B cell (primary cell): ENCODE measurements at regions not wholly inside any gene's neighbourhood (a gene's known extent, or its start where the extent isn't known, plus 50 kb on each side); places are given as distances from the start of the nearest gene placed in this dataset.

Experiments used
- ATAC-seq: fragments of 200-7000 bp; cut with Tn5 transposase; one replicate; pipeline ENCODE4 v1.10.0; 2021; ENCODE audit warnings: low read depth, mild to moderate bottlenecking, moderate number of reproducible peaks, moderate library complexity
- CTCF ChIA-PET: fragments of 350-600 bp; sonication (Branson Sonifier 250); formaldehyde crosslinking; loops from one replicate; lab custom pipeline; 2021; ENCODE audit warnings: antibody characterized with exemption, inconsistent platforms; lab: Charles Lee
- POLR2A ChIA-PET: fragments of 350-600 bp; sonication (Branson Sonifier 250); formaldehyde crosslinking; loops from one replicate; lab custom pipeline; 2021; ENCODE audit warnings: antibody characterized with exemption; lab: Charles Lee
- DNase-seq: peaks from one replicate; pipeline ENCODE4 v3.0.0; 2013
- H2AFZ ChIP-seq: 2 replicates; pipeline ENCODE4 v1.6.1; 2012; ENCODE audit warnings: mild to moderate bottlenecking, low read depth, low read length; ENCODE audit not compliant: insufficient read depth, poor library complexity, severe bottlenecking
- H3K27ac ChIP-seq, 2 donors: 1 replicate in 1 of 2; 2 replicates in 1 of 2; pipeline ENCODE4 v1.5.1; 2012 to 2013; ENCODE audit warnings: low read length in 2 of 2, mild to moderate bottlenecking in 2 of 2, moderate library complexity in 1 of 2
- H3K27me3 ChIP-seq, 4 experiments: fragments of 200-600 bp in 1 of 4; sonication (generic) in 1 of 4; replicated peaks in 1 of 4; 1 replicate in 2 of 4; 2 replicates in 2 of 4; pipeline versions ENCODE4 v1.6.1 to v1.7.0; 2013 to 2016; ENCODE audit warnings: low read length in 3 of 4, mild to moderate bottlenecking in 2 of 4, mixed read lengths in 1 of 4, moderate library complexity in 1 of 4; ENCODE audit not compliant: insufficient read depth in 4 of 4, control insufficient read depth in 3 of 4; ENCODE audit errors: control extremely low read depth in 1 of 4
- H3K36me3 ChIP-seq, 2 experiments: replicated peaks in 1 of 2; 1 replicate in 1 of 2; 2 replicates in 1 of 2; pipeline versions ENCODE4 v1.6.1 to v1.7.1; 2013; ENCODE audit warnings: low read length in 1 of 2; ENCODE audit not compliant: insufficient read depth in 2 of 2, control insufficient read depth in 1 of 2; ENCODE audit errors: control extremely low read depth in 1 of 2, extremely low read depth in 1 of 2
- H3K4me1 ChIP-seq, 2 donors: fragments of 200-600 bp in 1 of 2; sonication (generic) in 1 of 2; 1 replicate in 1 of 2; 2 replicates in 1 of 2; pipeline versions ENCODE4 v1.5.1 to v1.6.1; 2013 to 2017; ENCODE audit warnings: low read length in 2 of 2; ENCODE audit not compliant: control insufficient read depth in 2 of 2, insufficient read depth in 2 of 2
- H3K4me2 ChIP-seq: replicated peaks from 2 replicates; pipeline ENCODE3; 2012; ENCODE audit warnings: mild to moderate bottlenecking, low read depth, low read length; ENCODE audit not compliant: poor library complexity, severe bottlenecking
- H3K4me3 ChIP-seq, 5 experiments: fragments of 200-600 bp in 1 of 5; sonication (generic) in 1 of 5; 1 replicate in 3 of 5; 2 replicates in 2 of 5; pipeline versions ENCODE4 v1.5.1 to v1.7.0; 2011 to 2016; ENCODE audit warnings: low read length in 4 of 5, mild to moderate bottlenecking in 4 of 5, low read depth in 2 of 5, control low read depth in 1 of 5, moderate library complexity in 1 of 5; ENCODE audit not compliant: insufficient read depth in 1 of 5; ENCODE audit errors: control extremely low read depth in 1 of 5, extremely low read depth in 1 of 5
- H3K79me2 ChIP-seq: fragments of 200-600 bp; sonication (generic); one replicate; pipeline ENCODE4 v1.6.0; 2016; ENCODE audit warnings: low read length; ENCODE audit not compliant: control insufficient read depth, insufficient read depth
- H3K9ac ChIP-seq: fragments of 200-600 bp; sonication (generic); 2 replicates; pipeline ENCODE4 v1.6.1; 2017; ENCODE audit warnings: mild to moderate bottlenecking, low read length, moderate library complexity
- H3K9me3 ChIP-seq, 3 donors: one replicate each; pipeline versions ENCODE4 v1.6.1 to v1.7.1; 2013; ENCODE audit warnings: low read length in 2 of 3; ENCODE audit not compliant: control insufficient read depth in 2 of 3, insufficient read depth in 1 of 3; ENCODE audit errors: control extremely low read depth in 1 of 3
- H4K20me1 ChIP-seq: 2 replicates; pipeline ENCODE4 v1.6.0; 2012; ENCODE audit warnings: mild to moderate bottlenecking, low read length; ENCODE audit not compliant: insufficient read depth, control insufficient read depth, poor library complexity, severe bottlenecking
- H3K27ac Mint-ChIP-seq: one replicate; pipeline ENCODE4 v1.8.0; 2021; ENCODE audit warnings: mixed read lengths
- H3K27me3 Mint-ChIP-seq: one replicate; pipeline ENCODE4 v1.8.0; 2021; ENCODE audit warnings: mixed read lengths
- H3K4me1 Mint-ChIP-seq: one replicate; pipeline ENCODE4 v1.8.0; 2021; ENCODE audit warnings: mixed read lengths
- H3K4me3 Mint-ChIP-seq: one replicate; pipeline ENCODE4 v1.8.0; 2021; ENCODE audit warnings: mixed read lengths
- H3K9me3 Mint-ChIP-seq: one replicate; pipeline ENCODE4 v1.8.0; 2022; ENCODE audit warnings: mixed read lengths; ENCODE audit not compliant: insufficient read depth
- EZH2 ChIP-seq: IDR thresholded peaks from 2 replicates; pipeline ENCODE4 v1.6.1; 2012; ENCODE audit warnings: borderline replicate concordance, low read depth, mild to moderate bottlenecking, moderate library complexity, low read length; ENCODE audit not compliant: insufficient read depth, poor library complexity, severe bottlenecking
- WGBS: methylation state at CpG from one replicate; pipeline ENCODE4 v1.1.5; 2013; ENCODE audit warnings: missing lambda C conversion rate; ENCODE audit not compliant: insufficient coverage; 5-methylcytosine and 5-hydroxymethylcytosine counted together
- intact Hi-C: fragments of 100-400 bp; cut with micrococcal nuclease; formaldehyde crosslinking; loops from one replicate; pipeline ENCODE4 v1.10.0; 2022
- TF ChIP-seq, protein P1 (sequence below): fragments of 200-600 bp; IDR thresholded peaks from one replicate; pipeline ENCODE4 v1.8.0; 2022; ENCODE audit warnings: antibody characterized with exemption, mild to moderate bottlenecking

DNA sequence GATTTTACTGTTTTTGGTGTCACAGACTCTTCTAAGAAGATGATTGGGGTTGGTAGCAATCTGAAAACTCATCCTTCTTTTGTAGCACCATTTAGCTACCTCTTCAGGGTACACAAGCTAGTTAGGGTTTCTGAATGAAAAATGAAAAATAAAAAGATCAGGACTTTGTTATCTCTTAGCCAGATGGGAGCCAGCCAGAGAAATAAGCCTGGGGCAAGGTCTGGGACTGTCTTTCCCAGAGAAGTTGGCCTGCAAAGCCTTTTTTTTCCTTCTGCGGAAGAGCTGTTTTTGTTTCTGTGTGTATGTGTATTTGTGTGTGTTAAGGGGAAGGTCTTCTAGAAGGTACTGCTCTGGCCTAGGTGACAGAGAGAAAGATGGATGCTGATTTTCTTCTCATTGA, 150.7 kb upstream of the AGTR1 start:
- Mint-ChIP-seq H3K27me3 (no peaks in the 10 kb centered on the region), H3K4me3 (no peak overlapping the region), H3K9me3 (no peaks in the 10 kb centered on the region), H3K27ac (no peak overlapping the region), H3K4me1 (no peaks in the 10 kb centered on the region)
- DNase-seq: no peak
- TF ChIP-seq EZH2: no peak
- TF ChIP-seq, protein P1, sequence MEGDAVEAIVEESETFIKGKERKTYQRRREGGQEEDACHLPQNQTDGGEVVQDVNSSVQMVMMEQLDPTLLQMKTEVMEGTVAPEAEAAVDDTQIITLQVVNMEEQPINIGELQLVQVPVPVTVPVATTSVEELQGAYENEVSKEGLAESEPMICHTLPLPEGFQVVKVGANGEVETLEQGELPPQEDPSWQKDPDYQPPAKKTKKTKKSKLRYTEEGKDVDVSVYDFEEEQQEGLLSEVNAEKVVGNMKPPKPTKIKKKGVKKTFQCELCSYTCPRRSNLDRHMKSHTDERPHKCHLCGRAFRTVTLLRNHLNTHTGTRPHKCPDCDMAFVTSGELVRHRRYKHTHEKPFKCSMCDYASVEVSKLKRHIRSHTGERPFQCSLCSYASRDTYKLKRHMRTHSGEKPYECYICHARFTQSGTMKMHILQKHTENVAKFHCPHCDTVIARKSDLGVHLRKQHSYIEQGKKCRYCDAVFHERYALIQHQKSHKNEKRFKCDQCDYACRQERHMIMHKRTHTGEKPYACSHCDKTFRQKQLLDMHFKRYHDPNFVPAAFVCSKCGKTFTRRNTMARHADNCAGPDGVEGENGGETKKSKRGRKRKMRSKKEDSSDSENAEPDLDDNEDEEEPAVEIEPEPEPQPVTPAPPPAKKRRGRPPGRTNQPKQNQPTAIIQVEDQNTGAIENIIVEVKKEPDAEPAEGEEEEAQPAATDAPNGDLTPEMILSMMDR: no peak
- Histone ChIP-seq H3K27me3 (no peaks in the 10 kb centered on the region), H3K27ac (no peak overlapping the region), H3K9me3 (no peaks in the 10 kb centered on the region), H3K79me2 (no peaks in the 10 kb centered on the region), H3K9ac (no peak overlapping the region), H3K4me1 (no peaks in the 10 kb centered on the region), H3K4me3 (no peak overlapping the region), H3K36me3 (no peaks in the 10 kb centered on the region), H4K20me1 (no peaks in the 10 kb centered on the region), H2AFZ (no peak overlapping the region), H3K4me2 (no peak overlapping the region)
- POLR2A ChIA-PET: no interaction called here
- WGBS: no CpG with 5 or more reads among the region's 1 CpG
- intact Hi-C loops: no loop called here
- ATAC-seq: no peak
- CTCF ChIA-PET: no interaction called here

DNA sequence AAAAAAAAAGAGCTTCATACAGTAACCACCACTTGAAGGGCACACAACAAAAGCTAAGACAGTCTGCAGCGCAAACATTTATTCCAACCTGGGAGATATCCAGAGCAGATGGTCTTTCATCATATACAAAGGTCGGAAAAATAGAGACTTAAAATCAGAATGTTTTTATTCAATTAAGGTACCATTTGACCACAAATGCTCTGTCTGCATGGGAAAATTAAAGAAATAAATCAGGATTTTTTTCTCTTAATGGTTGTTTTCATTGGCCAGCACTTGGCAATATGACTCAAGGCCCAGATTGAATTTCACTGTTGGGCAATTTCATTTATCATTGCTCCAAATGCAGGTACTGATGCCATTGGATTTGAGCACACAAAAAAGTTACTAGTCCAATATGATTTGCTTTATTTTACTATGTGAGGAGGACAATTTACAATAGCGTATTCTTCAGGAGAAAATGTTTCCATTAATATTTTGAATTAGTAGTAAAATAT, 145.9 kb upstream of the AGTR1 start:
- Mint-ChIP-seq H3K27me3 (no peaks in the 10 kb centered on the region), H3K27ac (no peak overlapping the region), H3K4me3 (no peak overlapping the region), H3K4me1 (no peaks in the 10 kb centered on the region), H3K9me3 (no peaks in the 10 kb centered on the region)
- DNase-seq (no peak), ATAC-seq (no peak)
- H3K27ac ChIP-seq: no peak overlapping the region
- TF ChIP-seq, protein P1: no peak
- no peak for TF ChIP-seq EZH2
- no peaks in the 10 kb centered on the region for H4K20me1 ChIP-seq
- no peaks in the 10 kb centered on the region for H3K27me3 ChIP-seq
- CTCF ChIA-PET: no interaction called here
- H2AFZ ChIP-seq: no peak overlapping the region
- H3K9me3 ChIP-seq: no peaks in the 10 kb centered on the region
- no CpG with 5 or more reads among the region's 3 CpGs for WGBS
- no peaks in the 10 kb centered on the region for H3K36me3 ChIP-seq
- H3K4me1 ChIP-seq: no peaks in the 10 kb centered on the region
- no peak overlapping the region for H3K9ac ChIP-seq
- no peak overlapping the region for H3K4me3 ChIP-seq
- no peaks in the 10 kb centered on the region for H3K79me2 ChIP-seq
- POLR2A ChIA-PET: no interaction called here
- H3K4me2 ChIP-seq: no peak overlapping the region
- intact Hi-C loops: no loop called here
